ENCODE measurements at regions not wholly inside any gene's neighbourhood (a gene's known extent, or its start where the extent isn't known, plus 50 kb on each side); places are given as distances from the start of the nearest gene placed in this dataset.

GRCh38 chr18:78699499-78699898, 280.1 kb upstream of the SALL3 start:
- no peak for DNase-seq

GRCh38 chr18:78701771-78702396, 277.7 kb upstream of the SALL3 start:
- no peak for DNase-seq

GRCh38 chr18:78703291-78703690, 276.3 kb upstream of the SALL3 start:
- no peak for DNase-seq

- no peak for DNase-seq
Observed at GRCh38 chr18:78704971-78705461, 274.6 kb upstream of the SALL3 start.

GRCh38 chr18:78709261-78709809, 270.3 kb upstream of the SALL3 start:
- no peak for DNase-seq

- DNase-seq = no peak
Observed at GRCh38 chr18:78711316-78711715, 268.3 kb upstream of the SALL3 start.

- DNase-seq = no peak
Observed at GRCh38 chr18:78711971-78712370, 267.6 kb upstream of the SALL3 start.

GRCh38 chr18:78713069-78713468, 266.5 kb upstream of the SALL3 start:
- DNase-seq = no peak

- DNase-seq = no peak
Observed at GRCh38 chr18:78713726-78714125, 265.9 kb upstream of the SALL3 start.

GRCh38 chr18:78716022-78716421, 263.6 kb upstream of the SALL3 start:
- no peak for DNase-seq

GRCh38 chr18:78716581-78716980, 263.0 kb upstream of the SALL3 start:
- no peak for DNase-seq

- DNase-seq = no peak
Observed at GRCh38 chr18:78717051-78717765, 262.4 kb upstream of the SALL3 start.

GRCh38 chr18:78717766-78718150, 261.9 kb upstream of the SALL3 start:
- DNase-seq = no peak

GRCh38 chr18:78719821-78720220, 259.8 kb upstream of the SALL3 start:
- DNase-seq = no peak

- peak; percentile 68 for DNase-seq
Observed at GRCh38 chr18:78720456-78721237, 259.0 kb upstream of the SALL3 start.

- DNase-seq = no peak
Observed at GRCh38 chr18:78721238-78721875, 258.3 kb upstream of the SALL3 start.

- DNase-seq = no peak
Observed at GRCh38 chr18:78721981-78722380, 257.6 kb upstream of the SALL3 start.

GRCh38 chr18:78722386-78722785, 257.2 kb upstream of the SALL3 start:
- DNase-seq = no peak

- no peak for DNase-seq
Observed at GRCh38 chr18:78722929-78723710, 256.5 kb upstream of the SALL3 start.

- DNase-seq = no peak
Observed at GRCh38 chr18:78724214-78724914, 255.3 kb upstream of the SALL3 start.

- DNase-seq = no peak
Observed at GRCh38 chr18:78725426-78725825, 254.2 kb upstream of the SALL3 start.

All from right hindlimb (tissue), 1 donor.